H7 (cell line): ENCODE measurements at regions not wholly inside any gene's neighbourhood (a gene's known extent, or its start where the extent isn't known, plus 50 kb on each side); places are given as distances from the start of the nearest gene placed in this dataset.
"Not testable (repeated sequence)": the region's sequence is repeated elsewhere in the genome, so short reads cannot be mapped to it uniquely, and the experiment has no call there.

Experiments used
- DNase-seq: peaks from one replicate; pipeline ENCODE4 v3.0.0; 2012
- H3K27me3 ChIP-seq: 2 replicates; pipeline ENCODE4 v1.6.0; 2011; ENCODE audit warnings: mild to moderate bottlenecking, low read length; ENCODE audit not compliant: control insufficient read depth, insufficient read depth
- H3K36me3 ChIP-seq: replicated peaks from 2 replicates; pipeline ENCODE4 v1.5.1; 2011; ENCODE audit warnings: low read length; ENCODE audit not compliant: control insufficient read depth, insufficient read depth
- H3K4me3 ChIP-seq: 2 replicates; pipeline ENCODE4 v1.5.1; 2011; ENCODE audit warnings: low read depth, mild to moderate bottlenecking, control low read depth, low read length, moderate library complexity; ENCODE audit not compliant: insufficient read depth

DNA sequence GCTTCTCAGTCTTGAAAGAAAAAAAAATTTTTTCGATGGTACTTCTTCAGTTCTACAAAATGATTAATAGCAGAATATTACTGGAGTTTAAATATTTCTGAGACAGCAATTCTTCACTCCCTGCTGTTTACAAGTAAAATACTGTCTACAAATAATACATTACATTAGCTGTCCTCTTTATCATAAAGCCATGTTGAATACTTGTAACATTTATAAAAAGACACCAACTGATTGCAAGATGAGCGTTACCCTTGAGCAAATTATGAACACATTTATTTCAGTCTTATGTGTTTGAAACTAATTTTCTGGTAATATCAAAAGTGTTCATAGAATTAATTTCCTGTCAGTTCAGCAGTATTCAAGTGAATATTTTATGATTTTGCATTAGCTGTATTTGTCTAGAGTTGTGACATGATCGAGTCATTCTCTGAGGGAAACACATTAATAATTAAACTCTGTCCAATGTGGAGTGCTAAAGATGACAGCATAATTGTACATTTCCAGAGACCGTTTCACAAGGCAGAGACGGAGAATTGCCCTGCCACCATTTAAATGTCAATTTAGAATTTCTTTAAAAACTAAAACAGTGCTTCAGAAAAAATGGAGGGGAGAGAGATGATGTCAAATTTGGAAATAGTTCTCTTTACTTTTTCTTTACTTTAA, 1359.0 kb upstream of the ADGRL4 start:
- no peaks in the 10 kb centered on the region for H3K27me3 ChIP-seq
- no peak overlapping the region for H3K4me3 ChIP-seq
- no peak for DNase-seq
- no peaks in the 10 kb centered on the region for H3K36me3 ChIP-seq

DNA sequence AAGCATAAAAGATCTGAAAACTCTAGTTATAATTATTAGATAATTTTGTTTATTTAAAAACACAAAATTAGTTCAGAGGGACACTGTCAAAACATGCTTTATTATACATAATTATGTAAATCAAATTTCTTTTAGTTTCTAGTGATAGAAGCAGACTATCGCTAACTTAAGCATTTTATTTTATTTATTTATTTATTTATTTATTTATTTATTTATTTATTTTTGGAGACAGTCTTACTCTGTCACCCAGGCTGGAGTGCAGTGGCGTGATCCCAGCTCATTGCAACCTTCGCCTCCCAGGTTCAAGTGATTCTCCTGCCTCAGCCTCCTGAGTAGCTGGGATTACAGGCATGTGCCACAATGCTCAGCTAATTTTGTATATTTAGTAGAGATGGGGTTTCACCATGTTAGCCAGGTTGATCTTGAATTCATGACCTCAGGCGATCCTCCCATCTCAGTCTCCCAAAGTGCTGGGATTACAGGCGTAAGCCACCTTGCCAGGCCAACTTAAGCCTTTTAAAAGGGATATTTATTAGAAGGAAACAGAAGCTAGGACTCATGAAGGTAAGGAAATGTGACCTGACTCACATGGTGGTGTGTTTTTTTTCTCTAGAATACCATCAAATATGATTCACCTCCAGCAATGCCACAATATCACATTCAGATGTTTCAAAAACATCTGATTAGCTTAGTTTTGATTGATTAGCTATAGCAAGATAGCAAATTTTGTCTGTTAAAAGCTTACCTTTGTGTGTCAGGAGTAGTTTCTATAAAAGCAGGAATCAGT, 1357.4 kb upstream of the ADGRL4 start:
- Histone ChIP-seq H3K36me3 (no peaks in the 10 kb centered on the region), H3K27me3 (no peaks in the 10 kb centered on the region), H3K4me3 (no peak overlapping the region)
- no peak for DNase-seq

DNA sequence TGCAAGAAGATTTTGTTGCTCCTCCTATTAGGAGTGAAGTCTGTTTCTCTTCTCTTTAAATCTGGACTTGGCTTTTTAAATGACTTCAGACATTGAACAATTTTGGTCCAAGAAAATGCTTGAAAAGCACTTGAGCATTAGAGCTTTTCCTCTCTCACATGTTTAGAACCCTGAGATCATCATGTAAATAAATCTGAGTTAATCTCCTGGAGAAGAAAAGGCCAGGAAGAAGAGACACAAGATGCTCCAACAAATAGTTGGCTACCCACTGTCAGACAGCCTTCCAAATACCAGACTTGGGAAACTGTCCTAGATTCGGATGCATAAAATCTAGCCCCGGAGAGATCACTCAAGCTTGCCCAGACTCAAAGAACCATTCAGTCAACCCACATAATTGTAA, 1353.1 kb upstream of the ADGRL4 start:
- DNase-seq: no peak
- H3K27me3 ChIP-seq: no peaks in the 10 kb centered on the region
- no peaks in the 10 kb centered on the region for H3K36me3 ChIP-seq
- H3K4me3 ChIP-seq: no peak overlapping the region

DNA sequence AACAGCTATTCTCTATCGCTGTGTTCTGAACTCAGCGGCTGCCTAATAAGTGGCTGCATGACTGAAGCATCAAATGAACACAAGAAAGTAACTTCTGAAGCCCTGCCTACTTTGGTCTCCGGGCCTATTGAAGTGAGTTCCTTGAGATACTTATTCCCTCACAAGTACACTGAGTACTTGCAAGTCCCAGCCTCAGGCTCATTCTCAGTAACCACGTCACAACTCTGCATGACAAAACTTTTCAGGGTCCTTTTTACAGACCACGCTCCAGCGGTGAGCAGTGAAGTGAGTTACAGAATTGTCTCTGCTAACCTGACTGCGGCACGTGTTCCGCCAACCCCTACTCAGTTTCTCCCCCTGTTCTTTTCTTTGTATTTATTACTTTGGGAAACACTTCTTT, 1342.7 kb upstream of the ADGRL4 start:
- Histone ChIP-seq H3K27me3 (no peaks in the 10 kb centered on the region), H3K4me3 (no peak overlapping the region), H3K36me3 (no peaks in the 10 kb centered on the region)
- DNase-seq: peak; percentile 4

DNA sequence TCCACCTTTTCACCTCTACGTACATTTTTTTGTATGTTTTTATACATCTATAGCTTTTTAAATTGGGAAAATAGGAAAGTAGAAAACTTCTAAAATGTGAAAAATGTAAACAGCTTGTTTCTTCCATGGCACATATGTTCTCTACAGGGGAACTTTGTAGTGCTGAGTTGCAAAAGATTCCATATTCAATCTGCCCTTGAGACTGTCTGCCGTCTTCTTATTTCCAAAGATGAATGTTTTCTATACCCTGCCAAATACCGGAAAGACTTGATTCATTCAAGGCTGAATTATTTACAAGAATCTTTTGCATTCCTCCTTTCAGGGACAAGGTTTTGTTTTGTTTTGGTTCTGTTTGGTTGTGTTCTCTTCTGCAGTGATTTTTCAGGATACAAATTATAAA, 1334.5 kb upstream of the ADGRL4 start:
- Histone ChIP-seq H3K4me3 (no peak overlapping the region), H3K27me3 (no peaks in the 10 kb centered on the region), H3K36me3 (no peaks in the 10 kb centered on the region)
- no peak for DNase-seq

DNA sequence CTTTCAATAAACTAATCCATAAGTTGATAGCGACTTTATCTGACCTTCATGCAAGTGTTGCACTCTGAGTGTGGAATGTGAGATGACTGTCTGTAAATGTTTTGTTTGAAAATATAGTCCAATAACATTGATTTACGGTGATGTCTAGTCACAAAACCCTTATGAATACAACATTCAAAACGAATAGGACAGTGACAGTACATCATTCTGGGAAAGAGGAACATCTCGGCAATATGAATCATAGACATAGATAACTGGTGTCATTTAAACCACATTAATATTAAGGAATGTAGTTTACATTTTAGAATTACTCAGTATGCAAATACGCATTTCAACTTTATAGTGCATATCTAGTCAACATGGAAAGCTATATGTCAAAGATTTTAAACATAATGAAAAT, 1311.6 kb upstream of the ADGRL4 start:
- no peaks in the 10 kb centered on the region for H3K27me3 ChIP-seq
- no peaks in the 10 kb centered on the region for H3K36me3 ChIP-seq
- H3K4me3 ChIP-seq: no peak overlapping the region
- DNase-seq: no peak

DNA sequence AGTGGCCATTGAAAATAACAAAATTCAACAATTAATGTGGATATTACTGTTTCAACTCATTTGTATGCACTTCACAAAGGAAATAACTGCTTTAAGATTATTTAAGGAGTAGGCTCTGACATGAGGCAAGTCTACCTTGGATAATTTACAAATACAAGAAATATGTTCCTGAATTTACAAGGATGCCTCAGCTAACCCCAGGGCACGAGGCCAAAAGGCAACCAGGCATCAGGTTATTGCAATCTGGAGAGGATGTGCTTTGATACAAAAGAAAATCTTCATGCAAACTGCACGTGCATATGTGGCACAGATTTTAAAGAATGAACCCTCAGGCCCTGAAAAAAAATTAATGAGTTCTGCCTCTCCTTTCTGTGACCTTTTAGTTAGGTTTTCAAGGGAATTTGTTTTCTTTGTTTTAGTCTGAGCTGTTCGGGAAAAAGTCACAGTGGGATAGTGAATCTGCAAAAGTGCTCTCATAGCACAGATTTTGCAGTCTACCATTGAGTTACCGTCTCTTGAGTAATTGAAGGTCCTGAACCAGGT, 1304.2 kb upstream of the ADGRL4 start:
- Histone ChIP-seq H3K4me3 (no peak overlapping the region), H3K27me3 (no peaks in the 10 kb centered on the region), H3K36me3 (no peaks in the 10 kb centered on the region)
- no peak for DNase-seq

DNA sequence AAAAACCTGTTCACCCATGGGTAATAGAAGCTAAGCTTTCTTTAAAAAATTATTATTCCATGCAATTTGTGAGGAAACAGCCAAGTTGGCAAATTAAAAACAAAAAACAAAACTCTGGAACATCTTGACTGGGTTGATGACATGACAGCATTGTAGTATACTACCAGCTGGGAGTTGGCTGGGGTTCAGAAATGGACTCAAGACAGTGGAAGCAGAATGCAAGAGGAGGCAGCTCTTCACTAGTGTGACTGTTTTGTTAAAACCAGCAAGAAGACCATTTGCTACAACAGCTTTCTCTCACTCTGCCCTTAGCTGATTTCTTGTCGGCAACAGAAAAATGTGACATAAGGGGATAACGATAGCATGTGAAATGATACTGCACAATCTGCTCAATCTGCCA, 1298.9 kb upstream of the ADGRL4 start:
- no peak for DNase-seq
- H3K4me3 ChIP-seq: no peak overlapping the region

DNA sequence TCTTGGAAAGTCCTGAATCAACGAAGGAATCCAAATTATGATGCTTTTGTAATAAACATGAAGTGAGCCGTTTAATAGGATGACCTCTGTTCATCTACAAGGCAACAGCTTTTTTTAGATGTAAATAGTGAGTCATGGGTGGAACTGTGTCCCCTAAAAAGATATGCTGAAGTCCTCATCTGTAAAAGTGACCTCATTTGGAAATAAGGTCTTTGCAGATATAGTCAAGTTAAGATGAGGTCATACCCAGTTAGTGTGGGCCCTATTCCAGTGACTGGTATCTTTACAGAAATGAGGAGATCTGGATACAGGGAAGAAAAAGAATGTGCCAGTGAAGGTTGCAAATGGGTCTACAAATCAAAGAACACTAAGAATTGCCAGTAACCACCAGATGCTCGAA, 1287.3 kb upstream of the ADGRL4 start:
- Histone ChIP-seq H3K27me3 (no peaks in the 10 kb centered on the region), H3K4me3 (no peak overlapping the region), H3K36me3 (no peaks in the 10 kb centered on the region)
- DNase-seq: no peak

More for the DNA sequence above, 1298.9 kb upstream of the ADGRL4 start:
- Histone ChIP-seq H3K27me3 (no peaks in the 10 kb centered on the region), H3K36me3 (no peaks in the 10 kb centered on the region)

DNA sequence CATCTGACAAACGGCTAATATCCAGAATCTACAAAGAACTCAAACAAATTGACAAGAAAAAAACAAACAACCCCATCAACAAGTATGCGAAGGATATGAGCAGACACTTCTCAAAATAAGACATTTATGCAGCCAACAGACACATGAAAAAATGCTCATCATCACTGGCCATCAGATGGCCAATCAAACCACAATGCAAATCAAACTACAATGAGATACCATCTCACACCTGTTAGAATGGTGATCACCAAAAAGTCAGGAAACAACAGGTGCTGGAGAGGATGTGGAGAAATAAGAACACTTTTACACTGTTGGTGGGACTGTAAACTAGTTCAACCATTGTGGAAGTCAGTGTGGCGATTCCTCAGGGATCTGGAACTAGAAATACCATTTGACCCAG, 1282.2 kb upstream of the ADGRL4 start:
- H3K36me3 ChIP-seq, DNase-seq, H3K27me3 ChIP-seq, H3K4me3 ChIP-seq: not testable (repeated sequence)

DNA sequence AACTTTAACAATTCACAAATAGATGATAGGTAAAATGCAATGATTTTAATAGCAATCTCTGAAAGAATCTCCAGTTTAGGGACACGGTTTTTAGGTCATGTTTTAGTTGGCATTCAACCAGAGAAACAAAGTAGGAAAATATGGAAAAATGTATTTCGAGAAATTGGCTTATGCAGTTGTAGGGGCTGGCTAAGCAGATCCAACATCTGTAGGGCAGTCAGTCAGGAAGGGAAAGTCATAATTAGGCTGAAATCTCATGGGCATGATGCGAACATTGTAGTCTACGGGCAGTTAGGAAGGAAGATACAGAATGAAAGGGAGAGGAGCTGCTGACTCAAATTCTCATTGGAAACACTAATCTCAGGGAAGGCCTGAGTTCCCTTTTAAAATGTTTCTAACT, 1276.0 kb upstream of the ADGRL4 start:
- DNase-seq: no peak
- Histone ChIP-seq H3K27me3 (no peaks in the 10 kb centered on the region), H3K36me3 (no peaks in the 10 kb centered on the region), H3K4me3 (no peak overlapping the region)

DNA sequence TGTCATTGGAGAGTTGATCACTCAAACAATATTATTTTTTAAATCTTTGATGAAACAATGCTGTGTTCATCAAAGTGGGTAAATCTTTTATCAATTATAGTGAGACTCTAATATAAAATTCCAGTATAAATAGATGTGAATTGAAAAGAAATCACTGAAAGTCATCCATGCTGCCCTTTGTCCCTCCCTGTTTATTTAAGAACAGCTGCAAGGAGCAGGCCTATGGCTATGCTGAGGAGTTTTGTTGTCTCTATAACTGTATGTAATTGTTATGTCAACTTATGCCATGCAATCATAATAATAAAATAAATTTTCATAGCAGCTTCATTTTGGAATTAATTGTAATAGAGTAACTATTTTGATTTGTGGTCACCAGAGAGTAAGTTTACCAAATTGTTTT, 1272.4 kb upstream of the ADGRL4 start:
- H3K4me3 ChIP-seq: no peak overlapping the region
- H3K36me3 ChIP-seq: no peaks in the 10 kb centered on the region
- no peak for DNase-seq

DNA sequence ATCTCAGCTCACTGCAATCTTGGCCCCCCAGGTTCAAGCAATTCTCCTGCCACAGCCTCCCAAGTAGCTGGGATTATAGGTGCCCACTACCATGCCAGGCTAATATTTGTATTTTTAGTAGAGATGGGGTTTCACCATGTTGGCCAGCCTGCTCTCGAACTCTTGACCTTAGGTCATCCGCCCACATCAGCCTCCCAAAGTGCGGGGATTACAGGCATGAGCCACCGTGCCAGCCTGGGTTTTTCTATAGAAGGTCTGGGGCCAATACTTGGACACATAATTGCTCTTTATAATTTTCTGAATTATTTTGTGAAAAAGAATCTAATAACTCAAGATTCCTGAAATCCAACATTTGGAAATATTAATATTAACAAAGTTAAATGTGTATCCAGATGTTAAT, 1267.7 kb upstream of the ADGRL4 start:
- no peak for DNase-seq
- H3K27me3 ChIP-seq: no peaks in the 10 kb centered on the region
- H3K4me3 ChIP-seq: no peak overlapping the region
- H3K36me3 ChIP-seq: no peaks in the 10 kb centered on the region

More for the DNA sequence above, 1272.4 kb upstream of the ADGRL4 start:
- H3K27me3 ChIP-seq: no peaks in the 10 kb centered on the region

DNA sequence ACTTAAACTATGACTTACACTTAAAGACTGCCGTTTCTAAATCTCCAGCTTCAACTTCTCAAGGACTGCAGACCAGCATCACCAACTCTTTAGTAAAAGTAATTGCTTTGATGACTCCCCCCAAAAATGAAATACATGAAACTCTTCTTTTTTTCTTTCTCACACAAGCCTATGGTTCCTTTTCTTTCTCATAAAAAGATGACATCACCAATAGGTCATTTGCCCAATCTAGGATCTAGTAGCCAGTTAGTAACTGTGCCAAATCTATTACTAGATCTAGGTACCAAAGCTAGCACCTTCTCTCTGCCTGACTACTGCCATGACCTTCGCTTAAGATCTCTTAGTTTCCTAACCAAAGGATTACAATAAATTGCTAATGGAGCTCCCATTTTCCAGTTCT, 1266.0 kb upstream of the ADGRL4 start:
- Histone ChIP-seq H3K36me3 (no peaks in the 10 kb centered on the region), H3K4me3 (no peak overlapping the region), H3K27me3 (no peaks in the 10 kb centered on the region)
- no peak for DNase-seq

DNA sequence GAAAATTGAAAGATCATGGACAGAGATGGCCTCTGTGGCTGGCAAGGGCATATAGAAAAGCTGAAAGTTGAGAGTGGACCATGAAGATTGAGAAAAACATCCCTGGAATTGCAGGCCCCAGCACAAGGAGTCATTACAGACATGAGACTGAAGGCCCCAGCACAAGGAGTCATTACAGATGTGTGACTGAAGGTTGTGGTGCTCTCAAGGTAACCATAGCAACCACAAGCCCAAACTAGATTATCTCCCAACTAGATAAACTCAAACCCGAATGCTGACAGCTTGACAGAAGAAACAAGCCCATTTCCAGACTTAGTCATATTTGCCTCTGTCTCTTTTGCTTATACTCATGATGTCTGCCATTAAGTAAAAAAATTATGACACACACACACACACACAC, 1252.1 kb upstream of the ADGRL4 start:
- no peaks in the 10 kb centered on the region for H3K27me3 ChIP-seq
- H3K4me3 ChIP-seq: no peak overlapping the region
- H3K36me3 ChIP-seq: no peaks in the 10 kb centered on the region
- no peak for DNase-seq
